ENCODE measurements at regions not wholly inside any gene's neighbourhood (a gene's known extent, or its start where the extent isn't known, plus 50 kb on each side); places are given as distances from the start of the nearest gene placed in this dataset.

DNA sequence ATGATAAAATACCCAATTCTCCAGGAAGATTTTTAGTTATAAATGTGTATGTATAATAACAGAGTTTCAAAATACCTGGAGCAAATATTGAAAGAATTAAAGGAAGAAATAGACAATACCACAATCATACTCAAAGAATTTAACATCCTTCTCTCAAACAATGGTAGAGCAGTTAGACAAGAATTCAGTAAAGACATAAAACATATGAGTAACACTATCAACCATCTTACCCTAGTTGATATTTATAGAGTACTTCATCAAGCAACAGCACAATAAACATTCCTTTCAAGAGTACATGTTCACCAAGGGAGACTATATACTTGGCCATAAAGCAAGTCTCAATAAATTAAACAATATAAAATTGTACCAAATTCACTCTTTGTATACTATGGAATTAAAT is 108.4 kb downstream of the DLEU7 start:
- Histone ChIP-seq H4K5ac (ENCODE audit: low read depth, low read length) (no peak overlapping the region), H3K36me3 (ENCODE audit: control insufficient read depth, insufficient read depth, low read length) (no peaks in the 10 kb centered on the region), H3K4me3 (ENCODE audit: insufficient read depth, low read depth, low read length) (no peak overlapping the region), H2AK9ac (replicated peaks; ENCODE audit: low read depth, low read length, poor library complexity) (no peak overlapping the region), H3K4me2 (ENCODE audit: low read depth, low read length) (no peak overlapping the region), H3K18ac (ENCODE audit: low read depth, low read length) (no peak overlapping the region), H3K4ac (ENCODE audit: low read depth, low read length) (no peak overlapping the region), H2BK5ac (ENCODE audit: low read depth, low read length, poor library complexity, severe bottlenecking) (no peak overlapping the region), H3K56ac (ENCODE audit: extremely low read depth, insufficient read depth, low read length) (no peak overlapping the region), H2AK5ac (ENCODE audit: low read depth, low read length) (no peak overlapping the region), H3K27ac (ENCODE audit: insufficient read depth, low read length) (no peak overlapping the region), H3K27me3 (ENCODE audit: control insufficient read depth, insufficient read depth, low read length) (peaks cover 6% of the 10 kb centered on the region), H3K23ac (ENCODE audit: low read depth, low read length) (no peak overlapping the region), H3K9me1 (ENCODE audit: insufficient read depth, low read length) (no peaks in the 10 kb centered on the region), H3K9ac (ENCODE audit: low read depth, low read length) (no peak overlapping the region), H4K20me1 (ENCODE audit: insufficient read depth, low read length) (no peaks in the 10 kb centered on the region), H3K79me1 (ENCODE audit: low read depth in 1 of 2, low read length in 2 of 2) (no peaks in the 10 kb centered on the region), H2BK15ac (ENCODE audit: low read depth, low read length) (no peak overlapping the region), H2BK120ac (ENCODE audit: low read depth, low read length) (no peak overlapping the region), H3K4me1 (ENCODE audit: control insufficient read depth, insufficient read depth, low read length) (no peaks in the 10 kb centered on the region; the same call in 1 of the 2 replicates), H2BK20ac (ENCODE audit: low read depth, low read length) (no peak overlapping the region), H2AFZ (replicated peaks; ENCODE audit: low read length, poor library complexity) (no peak overlapping the region), H4K91ac (ENCODE audit: insufficient read depth, low read depth, low read length) (no peak overlapping the region), H3K9me3 (ENCODE audit: control insufficient read depth, insufficient read depth, low read length) (0 out of 2 replicates have a peak, but pooled peaks cover 2% of the 10 kb centered on the region), H4K8ac (ENCODE audit: low read depth in 2 of 2, low read length in 2 of 2) (no peak overlapping the region), H3K14ac (replicated peaks; ENCODE audit: low read depth, low read length) (no peak overlapping the region)
- in situ Hi-C loops (cut with MboI; ENCODE audit: low sequenced_read_pairs), result no loop called here
- TF ChIP-seq POLR2A (IDR thresholded peaks at IDR 0.05; ENCODE audit: low read depth, low read length) (no peak), BHLHE40 (IDR thresholded peaks at IDR 0.05; ENCODE audit: low read depth, low read length) (no peak), FOS (IDR thresholded peaks at IDR 0.05; ENCODE audit: low read depth, low read length) (no peak), MAFK (IDR thresholded peaks at IDR 0.05; ENCODE audit: low read depth, low read length) (no peak), MAZ (IDR thresholded peaks at IDR 0.05; ENCODE audit: borderline replicate concordance, low read depth, low read length) (no peak), SMC3 (IDR thresholded peaks at IDR 0.05; ENCODE audit: low read depth, low read length) (no peak), CEBPB (IDR thresholded peaks at IDR 0.05; ENCODE audit: low read depth, low read length) (no peak), MXI1 (IDR thresholded peaks at IDR 0.05; ENCODE audit: borderline replicate concordance, low read depth, low read length) (no peak), CHD1 (IDR thresholded peaks at IDR 0.05; ENCODE audit: low read depth, low read length) (no peak), RCOR1 (IDR thresholded peaks at IDR 0.05; ENCODE audit: insufficient replicate concordance, low read length) (no peak), NFE2L2 (IDR thresholded peaks at IDR 0.05; ENCODE audit: low read depth, low read length) (no peak)
- TF ChIP-seq, protein P1, sequence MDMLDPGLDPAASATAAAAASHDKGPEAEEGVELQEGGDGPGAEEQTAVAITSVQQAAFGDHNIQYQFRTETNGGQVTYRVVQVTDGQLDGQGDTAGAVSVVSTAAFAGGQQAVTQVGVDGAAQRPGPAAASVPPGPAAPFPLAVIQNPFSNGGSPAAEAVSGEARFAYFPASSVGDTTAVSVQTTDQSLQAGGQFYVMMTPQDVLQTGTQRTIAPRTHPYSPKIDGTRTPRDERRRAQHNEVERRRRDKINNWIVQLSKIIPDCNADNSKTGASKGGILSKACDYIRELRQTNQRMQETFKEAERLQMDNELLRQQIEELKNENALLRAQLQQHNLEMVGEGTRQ (IDR thresholded peaks at IDR 0.05; ENCODE audit: low read depth, low read length), result no peak
- TF ChIP-seq, protein P2, sequence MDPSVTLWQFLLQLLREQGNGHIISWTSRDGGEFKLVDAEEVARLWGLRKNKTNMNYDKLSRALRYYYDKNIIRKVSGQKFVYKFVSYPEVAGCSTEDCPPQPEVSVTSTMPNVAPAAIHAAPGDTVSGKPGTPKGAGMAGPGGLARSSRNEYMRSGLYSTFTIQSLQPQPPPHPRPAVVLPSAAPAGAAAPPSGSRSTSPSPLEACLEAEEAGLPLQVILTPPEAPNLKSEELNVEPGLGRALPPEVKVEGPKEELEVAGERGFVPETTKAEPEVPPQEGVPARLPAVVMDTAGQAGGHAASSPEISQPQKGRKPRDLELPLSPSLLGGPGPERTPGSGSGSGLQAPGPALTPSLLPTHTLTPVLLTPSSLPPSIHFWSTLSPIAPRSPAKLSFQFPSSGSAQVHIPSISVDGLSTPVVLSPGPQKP (IDR thresholded peaks at IDR 0.05; ENCODE audit: borderline replicate concordance, low read depth, low read length), result no peak
- TF ChIP-seq, protein P3, sequence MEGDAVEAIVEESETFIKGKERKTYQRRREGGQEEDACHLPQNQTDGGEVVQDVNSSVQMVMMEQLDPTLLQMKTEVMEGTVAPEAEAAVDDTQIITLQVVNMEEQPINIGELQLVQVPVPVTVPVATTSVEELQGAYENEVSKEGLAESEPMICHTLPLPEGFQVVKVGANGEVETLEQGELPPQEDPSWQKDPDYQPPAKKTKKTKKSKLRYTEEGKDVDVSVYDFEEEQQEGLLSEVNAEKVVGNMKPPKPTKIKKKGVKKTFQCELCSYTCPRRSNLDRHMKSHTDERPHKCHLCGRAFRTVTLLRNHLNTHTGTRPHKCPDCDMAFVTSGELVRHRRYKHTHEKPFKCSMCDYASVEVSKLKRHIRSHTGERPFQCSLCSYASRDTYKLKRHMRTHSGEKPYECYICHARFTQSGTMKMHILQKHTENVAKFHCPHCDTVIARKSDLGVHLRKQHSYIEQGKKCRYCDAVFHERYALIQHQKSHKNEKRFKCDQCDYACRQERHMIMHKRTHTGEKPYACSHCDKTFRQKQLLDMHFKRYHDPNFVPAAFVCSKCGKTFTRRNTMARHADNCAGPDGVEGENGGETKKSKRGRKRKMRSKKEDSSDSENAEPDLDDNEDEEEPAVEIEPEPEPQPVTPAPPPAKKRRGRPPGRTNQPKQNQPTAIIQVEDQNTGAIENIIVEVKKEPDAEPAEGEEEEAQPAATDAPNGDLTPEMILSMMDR (conservative IDR thresholded peaks at IDR 0.05; ENCODE audit: low read depth, low read length), result no peak
- intact Hi-C loops (cut with micrococcal nuclease), result no loop called here
- dilution Hi-C loops (cut with HindIII; ENCODE audit: low sequenced_read_pairs, unreplicated experiment), result no loop called here
- ChIA-PET CTCF (no interaction called here), POLR2A (ENCODE audit: unreplicated experiment) (no interaction called here)
- no peak for ATAC-seq (ENCODE audit: low read depth)
- DNase-seq, result no peak
- BruUV-seq (replicated peaks), result no TSS peak
